ENCODE measurements at regions not wholly inside any gene's neighbourhood (a gene's known extent, or its start where the extent isn't known, plus 50 kb on each side); places are given as distances from the start of the nearest gene placed in this dataset.
A peak's percentile ranks its signal among the peaks of the same experiment; 100 is the strongest.

DNA sequence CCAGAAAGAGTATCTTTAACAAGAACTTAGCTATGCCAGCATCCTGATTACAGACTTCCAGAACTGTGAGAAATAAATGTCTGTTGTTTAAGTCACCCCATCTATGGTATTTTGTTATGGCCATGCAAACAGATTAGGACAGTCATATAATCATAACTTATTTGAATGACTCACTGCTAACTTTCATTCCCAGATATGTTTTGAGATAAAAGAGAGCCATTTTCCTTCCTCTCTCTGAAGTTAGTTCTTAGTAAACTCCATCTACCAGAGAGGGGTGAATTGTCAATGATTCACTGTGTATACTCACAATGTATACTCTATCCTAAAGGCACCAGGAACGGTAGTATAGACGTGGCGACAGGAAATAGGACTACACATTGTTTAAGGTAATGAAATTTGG lies 179.4 kb upstream of the DPH6 start:
- DNase-seq (ENCODE audit: low spot score), result peak; percentile 32

GRCh38 chr15:35727627-35728026 lies 181.7 kb upstream of the DPH6 start:
- DNase-seq (ENCODE audit: low spot score), result no peak

GRCh38 chr15:35728219-35728940 lies 182.4 kb upstream of the DPH6 start:
- DNase-seq (ENCODE audit: low spot score), result no peak

DNA sequence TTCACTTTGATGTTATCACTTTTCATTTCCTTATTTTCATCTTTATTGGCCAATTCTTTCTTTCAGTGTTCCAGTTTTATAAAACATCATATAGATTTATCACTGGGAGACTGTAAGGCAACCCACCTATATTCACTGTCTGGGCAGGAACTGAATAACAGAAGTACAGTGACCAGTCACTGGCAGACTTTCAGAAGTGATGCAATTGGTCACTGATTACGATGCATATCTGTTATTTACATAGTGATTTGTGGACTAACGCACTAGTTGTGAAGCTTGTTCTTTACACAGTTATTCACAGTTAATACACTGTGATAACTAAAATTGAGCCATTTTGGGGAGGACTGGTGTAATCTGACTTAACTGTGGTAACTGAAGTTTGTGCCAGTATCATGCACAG lies 190.2 kb upstream of the DPH6 start:
- no peak for DNase-seq (ENCODE audit: low spot score)

DNA sequence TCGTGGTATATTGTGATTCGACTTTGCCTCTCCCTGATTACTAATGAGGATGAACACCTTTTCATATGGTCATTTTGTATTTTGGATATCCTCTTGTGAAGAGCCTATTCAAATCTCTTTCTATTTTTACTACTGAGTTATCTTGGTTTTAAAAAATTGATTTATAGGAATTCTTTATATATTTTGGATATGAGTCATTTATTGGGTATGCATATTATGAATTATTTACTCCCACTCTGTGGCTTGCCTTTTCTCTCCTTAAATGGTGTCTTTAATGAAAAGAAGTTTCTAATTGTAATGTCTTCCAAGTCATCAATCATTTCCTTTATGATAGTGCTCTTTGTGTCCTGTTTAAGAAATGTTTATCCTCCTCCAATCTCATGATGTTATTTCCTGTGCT lies 191.5 kb upstream of the DPH6 start:
- DNase-seq (ENCODE audit: low spot score), result peak; percentile 45

DNA sequence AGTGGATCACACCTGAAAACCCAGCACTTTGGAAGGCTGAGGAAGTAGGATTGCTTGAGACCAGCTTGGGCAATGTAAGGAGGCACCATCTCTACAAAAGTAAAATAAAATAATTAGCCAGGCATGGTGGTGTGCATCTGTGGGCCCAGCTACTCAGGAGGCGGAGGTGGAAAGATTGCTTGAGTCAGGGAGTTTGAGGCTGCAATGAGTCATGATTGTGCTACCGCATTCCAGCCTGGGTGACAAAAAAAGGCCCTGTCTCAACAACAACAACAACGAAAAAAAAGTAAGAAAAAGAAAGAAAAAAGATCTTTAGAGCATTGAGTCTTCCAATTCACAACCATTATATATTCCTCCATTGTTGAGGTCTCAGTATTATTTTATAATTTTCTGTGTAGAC lies 192.4 kb upstream of the DPH6 start:
- DNase-seq (ENCODE audit: low spot score), result no peak

- no peak for DNase-seq (ENCODE audit: low spot score)
Measured at GRCh38 chr15:35740761-35741160, 194.8 kb upstream of the DPH6 start.

DNA sequence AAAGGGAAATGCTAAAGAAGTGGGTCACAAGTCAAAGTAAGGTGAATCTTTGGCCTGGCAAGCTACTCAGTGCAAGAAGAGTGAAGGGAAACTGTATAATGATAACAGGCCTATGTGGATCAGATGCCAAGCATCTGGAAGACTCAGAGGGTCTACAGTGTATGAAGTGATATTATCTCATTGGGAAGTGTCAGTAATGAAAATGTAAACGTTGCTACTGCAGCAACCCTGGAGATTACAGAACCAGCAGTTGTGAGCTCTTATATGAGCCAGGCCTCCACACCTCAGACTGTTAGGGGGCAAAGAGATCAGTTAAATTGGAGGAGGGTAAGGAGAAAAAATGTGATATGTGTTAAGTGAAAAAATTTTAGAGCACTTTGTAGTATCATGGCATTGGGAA lies 195.4 kb upstream of the DPH6 start:
- DNase-seq (ENCODE audit: low spot score), result no peak

GRCh38 chr15:35741881-35742280 lies 195.9 kb upstream of the DPH6 start:
- no peak for DNase-seq (ENCODE audit: low spot score)

DNA sequence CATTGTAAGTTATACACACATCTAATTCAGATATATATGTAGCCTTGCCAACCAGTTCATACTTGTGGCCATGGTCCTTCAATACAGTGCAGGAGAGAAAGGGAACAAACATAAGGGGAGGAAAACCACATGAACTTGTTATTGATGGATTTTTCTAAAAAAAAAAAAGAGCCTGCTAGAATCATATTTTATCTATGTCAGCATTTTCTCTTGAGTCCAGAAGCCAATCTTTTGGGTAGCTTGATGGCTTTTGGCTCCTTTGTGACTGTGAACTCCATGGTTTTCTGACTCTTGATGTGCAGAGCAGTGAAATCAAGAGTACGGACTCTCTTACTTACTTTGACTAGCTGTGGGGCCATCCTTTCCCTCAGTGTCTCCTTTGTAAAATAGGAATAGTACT lies 197.4 kb upstream of the DPH6 start:
- DNase-seq (ENCODE audit: low spot score), result no peak

DNA sequence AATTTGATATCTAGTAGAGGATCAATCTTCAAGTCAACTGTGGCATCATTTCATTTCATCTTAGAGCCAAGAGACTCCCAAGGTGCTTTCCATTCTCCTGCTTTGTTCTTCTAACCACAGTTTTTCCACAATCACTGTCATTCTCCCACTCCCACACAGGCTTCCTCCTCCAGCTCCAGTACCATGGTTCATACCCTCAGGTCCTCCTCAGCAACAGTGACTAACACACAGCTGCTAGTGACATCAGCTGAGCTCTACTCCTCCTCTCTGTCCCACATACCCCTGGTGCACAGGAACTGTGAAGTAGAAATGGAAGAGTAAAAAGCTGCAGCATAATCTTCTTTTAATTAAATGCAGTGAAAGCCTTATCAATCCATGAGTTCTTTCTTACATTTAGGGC lies 200.2 kb upstream of the DPH6 start:
- no peak for DNase-seq (ENCODE audit: low spot score)

DNA sequence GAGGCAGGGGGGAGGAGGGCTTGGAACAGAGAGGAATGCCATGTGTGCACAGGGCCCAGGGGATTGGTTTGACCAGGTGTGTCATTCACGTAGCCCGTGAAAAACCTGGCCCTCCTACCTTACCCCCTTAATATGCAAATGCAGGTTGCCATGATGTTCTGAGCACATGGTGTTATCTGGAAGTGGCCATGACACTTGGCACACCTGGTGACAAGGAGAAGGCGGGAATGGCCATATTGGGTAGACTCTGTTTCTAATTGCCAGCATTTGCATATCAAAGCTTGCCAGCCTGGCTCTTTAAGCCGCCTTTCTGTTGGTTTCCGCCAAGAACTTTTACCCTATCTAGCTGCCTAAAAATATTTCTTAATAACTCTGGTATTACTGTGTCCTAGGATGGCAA lies 202.1 kb upstream of the DPH6 start:
- DNase-seq (ENCODE audit: low spot score), result no peak

DNA sequence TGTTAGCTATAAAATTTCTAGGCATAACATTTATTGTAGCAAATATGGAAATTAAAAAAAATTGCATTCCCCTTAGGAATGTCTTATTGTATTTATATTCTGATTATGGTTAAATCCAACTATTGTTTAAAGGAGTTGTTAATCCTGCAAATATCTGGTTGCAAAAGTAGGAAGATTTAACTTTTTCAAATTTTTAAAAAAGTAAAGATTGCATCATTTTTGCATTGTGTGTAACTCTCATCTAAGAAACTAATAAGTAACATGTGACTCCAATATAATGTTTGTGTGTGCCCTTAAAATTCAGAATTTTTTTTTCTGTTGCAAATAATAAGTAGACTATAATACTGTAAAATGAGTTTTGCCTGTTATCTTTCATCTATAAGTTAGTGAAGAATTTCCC lies 204.1 kb upstream of the DPH6 start:
- no peak for DNase-seq (ENCODE audit: low spot score)

DNA sequence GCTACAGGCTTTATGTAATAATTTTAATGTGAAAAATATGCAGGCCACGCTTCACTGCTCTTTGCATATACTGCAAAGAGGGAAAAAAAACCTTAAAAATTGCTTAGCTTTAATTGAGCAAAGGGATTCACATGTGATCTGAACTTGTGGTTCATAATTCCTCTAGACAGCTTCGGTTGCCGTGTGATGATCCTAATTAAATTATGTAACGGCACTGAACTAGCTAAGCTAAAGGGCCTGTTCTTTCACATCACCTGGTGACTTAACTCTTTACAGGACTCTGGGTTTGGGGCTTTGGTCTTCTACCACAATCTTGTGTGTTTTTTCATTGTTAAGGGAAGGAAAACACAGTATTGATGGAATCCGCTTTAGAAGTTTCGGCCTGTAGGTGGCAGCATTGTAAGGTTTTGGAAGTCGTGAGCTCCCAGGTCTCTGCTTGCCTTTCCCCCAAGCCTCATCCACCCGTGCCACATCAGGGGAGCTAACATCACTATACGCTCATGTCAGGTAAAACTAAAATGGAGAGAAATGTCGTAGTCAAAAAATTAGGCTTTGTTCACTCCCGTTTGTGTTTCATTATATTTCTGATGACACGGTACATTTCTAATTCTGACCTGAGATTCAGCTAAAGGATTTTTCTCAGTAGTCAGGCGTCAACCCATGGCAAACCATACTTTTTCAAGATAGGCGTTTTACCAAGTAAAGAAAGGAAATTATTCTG lies 205.6 kb upstream of the DPH6 start:
- DNase-seq (ENCODE audit: low spot score), result no peak

DNA sequence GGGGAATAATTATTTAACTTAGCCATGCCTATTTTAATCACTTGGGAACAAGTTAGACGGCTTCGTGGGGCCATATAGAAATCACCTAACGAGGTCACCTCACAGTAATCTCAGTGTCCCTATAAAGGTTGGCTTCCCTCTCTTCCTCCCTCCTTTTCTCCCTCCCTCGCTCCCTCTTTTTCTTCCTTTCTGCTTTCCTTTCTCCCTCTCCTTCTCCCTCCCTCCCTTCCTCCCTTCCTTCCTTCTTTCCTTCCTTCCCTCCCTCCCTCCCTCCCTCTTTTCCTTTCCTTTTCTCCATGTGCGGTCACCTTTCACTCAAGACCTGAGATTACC lies 206.1 kb upstream of the DPH6 start:
- DNase-seq (ENCODE audit: low spot score), result no peak

DNA sequence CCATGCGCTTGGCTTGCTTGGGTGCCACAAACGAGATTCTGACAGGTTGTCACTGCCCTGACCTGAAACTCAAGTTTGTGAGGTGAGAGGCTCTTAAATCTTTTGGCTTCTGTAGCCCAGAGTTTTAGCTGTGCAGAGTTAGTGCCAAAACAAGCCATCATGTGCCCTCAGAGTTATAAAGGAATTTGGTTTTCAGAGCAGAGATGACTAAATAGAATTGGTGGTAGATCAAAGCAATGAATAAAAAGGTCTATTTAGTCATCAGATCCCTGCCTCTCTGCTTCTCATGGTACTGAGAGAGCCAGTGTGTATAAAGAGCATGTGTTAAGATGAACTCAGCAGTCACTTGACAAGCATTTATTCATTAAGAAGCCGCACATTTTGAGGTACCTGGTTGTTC lies 207.5 kb upstream of the DPH6 start:
- DNase-seq (ENCODE audit: low spot score), result peak; percentile 66

DNA sequence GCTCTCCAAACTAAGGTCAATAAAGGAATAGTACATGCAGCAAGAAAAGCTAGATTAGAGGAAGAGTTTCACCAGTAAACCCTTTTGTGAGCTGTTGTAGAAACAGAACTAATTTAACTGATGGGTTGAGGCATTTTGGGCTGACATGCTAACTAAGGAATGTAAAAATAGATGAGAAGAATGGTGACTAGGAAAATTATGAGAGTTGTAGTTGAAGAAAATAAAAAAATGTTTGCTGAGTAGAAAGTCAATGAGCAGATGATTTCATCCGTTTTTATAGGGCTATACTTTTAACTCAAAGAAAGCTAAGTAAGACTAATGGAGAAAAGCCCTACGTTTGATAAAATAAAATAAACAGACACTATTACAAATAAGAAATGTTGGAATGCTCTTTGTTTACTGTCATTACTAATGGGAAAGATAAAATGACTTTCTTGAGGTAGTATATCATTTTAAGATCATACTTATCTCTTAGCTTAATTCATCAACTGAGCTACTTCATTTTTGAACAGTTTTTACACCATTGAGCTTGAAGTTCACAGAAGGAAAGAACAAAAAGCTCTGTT lies 209.4 kb upstream of the DPH6 start:
- DNase-seq (ENCODE audit: low spot score), result no peak

GRCh38 chr15:35756623-35757022 lies 210.7 kb upstream of the DPH6 start:
- DNase-seq (ENCODE audit: low spot score), result no peak

DNA sequence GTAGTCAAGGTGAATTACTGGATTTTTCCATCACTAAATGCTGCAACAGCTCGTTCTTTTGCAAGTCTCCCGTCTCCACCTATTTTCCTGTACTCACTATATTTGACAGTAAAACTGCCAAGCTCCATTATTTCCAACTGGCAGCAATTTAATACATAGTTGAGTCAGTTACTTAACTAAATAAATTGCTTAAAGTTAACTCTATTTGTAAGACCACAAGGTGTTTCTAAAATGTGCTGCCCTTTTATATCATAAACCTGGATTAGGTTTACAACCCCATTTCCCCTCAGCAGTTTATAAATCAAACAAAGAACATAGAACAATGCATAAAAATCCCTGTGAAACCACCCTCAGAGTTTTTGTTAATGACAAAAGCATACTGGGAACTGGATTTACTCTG lies 211.4 kb upstream of the DPH6 start:
- no peak for DNase-seq (ENCODE audit: low spot score)

DNA sequence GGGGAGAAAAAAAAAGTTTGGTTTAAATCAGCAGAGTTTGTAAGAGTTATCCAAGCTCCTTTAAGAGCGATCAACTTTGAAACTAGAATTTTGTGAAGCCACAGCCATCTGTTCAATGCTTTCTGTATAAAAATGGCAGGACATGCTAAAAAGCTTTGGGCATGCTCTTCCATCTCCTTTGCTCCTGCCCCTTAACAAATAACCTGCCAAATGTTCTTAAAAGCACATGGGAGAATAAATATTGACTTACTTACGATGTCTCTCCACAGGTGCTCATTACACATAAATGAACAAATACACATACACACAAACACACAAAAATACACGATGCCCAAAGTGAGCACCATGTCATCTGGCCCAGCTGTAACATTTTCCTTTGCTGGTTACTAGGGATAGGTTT lies 211.8 kb upstream of the DPH6 start:
- DNase-seq (ENCODE audit: low spot score), result no peak

DNA sequence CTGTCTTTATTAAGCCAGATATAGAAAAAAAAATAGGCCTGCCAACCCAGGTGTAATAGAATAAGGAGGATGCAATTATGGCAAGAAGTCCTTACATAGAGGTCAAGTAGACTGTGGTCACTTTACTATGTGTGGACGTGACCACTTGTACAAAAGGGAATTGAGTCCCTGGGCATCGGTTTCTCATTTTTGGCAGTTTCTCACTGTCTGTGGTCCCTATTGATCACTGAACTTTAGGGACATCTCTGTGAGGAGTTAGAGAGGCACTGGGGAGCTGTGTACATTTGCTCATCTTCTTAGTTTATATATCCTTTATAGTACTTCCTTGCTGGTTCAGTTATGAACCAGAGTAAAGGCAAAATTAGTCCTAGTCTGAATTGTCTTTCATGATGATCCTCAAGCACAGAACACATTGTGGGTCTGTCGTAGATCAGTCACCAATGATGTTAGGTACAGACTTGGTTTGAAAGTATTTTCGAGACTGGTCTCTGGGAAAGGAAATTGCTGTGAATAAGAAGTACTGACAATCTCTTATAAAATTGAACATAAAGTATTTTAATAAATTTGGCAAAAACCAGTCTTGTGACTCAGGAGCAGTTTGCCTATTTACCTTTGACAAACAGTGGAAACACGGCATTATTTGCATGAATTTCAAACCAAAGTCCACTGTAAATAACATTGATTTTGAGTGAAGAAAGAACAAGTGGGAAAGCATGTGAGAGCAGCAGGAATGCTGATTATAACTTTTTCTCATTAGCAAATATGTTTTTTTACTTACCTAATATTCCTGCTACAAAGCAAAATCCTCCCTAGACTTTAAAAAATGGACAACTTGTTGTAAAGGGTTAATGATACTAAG lies 218.9 kb upstream of the DPH6 start:
- no peak for DNase-seq (ENCODE audit: low spot score)

DNA sequence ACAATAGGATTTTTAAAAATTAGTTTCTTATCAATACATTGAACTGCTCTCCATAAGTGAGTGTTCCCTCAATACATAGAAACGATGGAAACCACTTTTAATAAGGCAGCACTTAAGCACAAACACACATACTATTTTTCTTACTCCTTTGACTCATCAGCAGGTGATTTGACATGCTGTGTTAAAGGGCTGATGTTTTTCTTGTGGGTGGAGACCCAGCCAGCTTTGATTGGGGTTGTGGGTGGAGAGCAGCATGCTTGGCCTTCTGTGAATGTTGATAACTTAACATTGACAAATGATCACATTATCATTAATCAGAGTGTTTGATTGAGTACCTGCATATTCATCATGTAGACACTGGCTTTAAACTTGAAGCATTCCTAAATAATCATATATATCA lies 223.0 kb upstream of the DPH6 start:
- DNase-seq (ENCODE audit: low spot score), result peak; percentile 8

- no peak for DNase-seq (ENCODE audit: low spot score)
Measured at GRCh38 chr15:35769656-35770055, 223.7 kb upstream of the DPH6 start.
